Muscle of arm (tissue), 1 donor: ENCODE measurements at regions not wholly inside any gene's neighbourhood (a gene's known extent, or its start where the extent isn't known, plus 50 kb on each side); places are given as distances from the start of the nearest gene placed in this dataset.
"Not testable (repeated sequence)": the region's sequence is repeated elsewhere in the genome, so short reads cannot be mapped to it uniquely, and the experiment has no call there.

Experiments
- DNase-seq: peaks from one replicate; pipeline ENCODE4 v3.0.0-alpha.2; 2013

- DNase-seq = no peak
Measured at GRCh38 chr5:63211448-63212132, 633.0 kb downstream of the LRRC70 start.

DNA sequence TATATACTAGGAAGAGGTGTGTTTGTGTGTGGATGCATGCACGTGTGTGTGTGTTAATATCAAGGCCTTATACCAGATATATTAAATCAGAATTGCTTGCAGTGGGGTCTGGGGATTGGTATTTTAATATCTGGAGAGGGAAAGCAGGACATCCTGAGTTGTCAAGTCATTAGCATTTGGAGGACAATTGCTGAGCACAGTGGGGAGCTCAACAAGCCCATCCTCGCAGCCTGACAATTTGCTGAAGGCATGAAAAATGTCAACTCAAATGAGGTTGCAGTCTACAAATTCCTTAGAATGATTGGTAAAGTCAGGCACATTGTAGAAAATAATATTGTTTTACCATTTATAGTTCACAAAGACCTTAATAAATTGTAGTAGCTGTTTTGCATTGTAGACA, 627.4 kb downstream of the LRRC70 start:
- no peak for DNase-seq

DNA sequence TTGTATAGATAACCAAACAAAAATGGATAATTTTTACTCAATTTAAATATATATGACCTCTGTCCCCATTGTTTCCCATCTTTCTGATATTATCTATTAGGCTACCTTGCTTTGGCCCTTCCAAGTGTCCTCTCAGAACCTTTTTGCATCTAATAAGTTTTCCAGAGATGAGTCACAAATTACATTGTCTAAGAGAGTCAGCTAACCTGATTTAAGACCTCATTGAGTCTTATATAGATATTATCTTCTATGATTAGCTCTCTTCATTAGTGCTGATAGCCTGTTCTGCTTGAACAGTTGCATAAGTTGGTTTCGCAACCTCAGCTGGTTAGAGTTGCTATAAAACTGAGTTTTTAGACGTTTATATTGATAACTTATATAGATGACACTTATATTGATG, 623.1 kb downstream of the LRRC70 start:
- DNase-seq = no peak

- no peak for DNase-seq
Measured at GRCh38 chr5:63194126-63194525, 615.5 kb downstream of the LRRC70 start.

- not testable (repeated sequence) for DNase-seq
Measured at GRCh38 chr5:63180190-63180589, 601.6 kb downstream of the LRRC70 start.

GRCh38 chr5:63175850-63176249, 597.2 kb downstream of the LRRC70 start:
- no peak for DNase-seq

GRCh38 chr5:63170486-63170885, 591.9 kb downstream of the LRRC70 start:
- DNase-seq = no peak

- no peak for DNase-seq
Measured at GRCh38 chr5:63164838-63165535, 586.4 kb downstream of the LRRC70 start.

DNA sequence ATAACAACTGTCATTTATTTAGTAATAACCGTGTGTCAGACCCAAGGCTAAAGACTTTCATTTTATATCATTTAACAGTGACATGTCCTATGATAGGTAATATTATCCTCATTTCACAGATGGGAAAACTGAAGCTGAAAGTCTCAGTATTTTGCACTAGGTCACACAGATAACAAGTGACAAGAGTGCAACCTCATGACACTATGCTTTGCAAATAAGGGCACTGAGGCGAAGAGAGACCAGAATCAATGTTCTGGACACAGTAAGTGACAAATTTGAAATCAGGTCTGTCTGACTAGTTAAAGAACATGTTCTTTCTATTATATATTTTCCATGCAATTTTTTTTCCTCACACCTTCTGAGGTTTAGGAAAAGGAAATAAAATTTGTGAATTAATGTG, 585.7 kb downstream of the LRRC70 start:
- no peak for DNase-seq

GRCh38 chr5:63155310-63155631, 576.7 kb downstream of the LRRC70 start:
- no peak for DNase-seq

- DNase-seq = no peak
Measured at GRCh38 chr5:63154476-63155309, 576.1 kb downstream of the LRRC70 start.

DNA sequence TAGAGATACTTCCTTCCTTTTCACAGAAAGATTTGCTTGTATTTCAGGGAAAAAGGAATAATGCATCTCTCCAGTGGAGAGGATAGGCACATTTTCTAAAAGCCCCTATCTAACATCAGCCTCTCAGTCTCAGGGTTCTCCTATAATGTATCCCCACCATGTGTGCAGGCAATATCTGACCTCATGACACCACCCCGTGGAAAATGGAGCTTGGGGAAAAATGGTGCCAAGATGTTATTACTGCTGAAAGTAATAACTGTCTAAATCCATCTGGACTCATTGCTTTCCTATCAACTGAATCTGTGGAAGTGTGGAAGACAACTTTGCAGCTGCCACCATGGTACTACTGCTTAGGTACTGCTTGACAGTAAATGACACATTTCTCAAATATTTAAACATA, 574.3 kb downstream of the LRRC70 start:
- no peak for DNase-seq

GRCh38 chr5:63145167-63145566, 566.5 kb downstream of the LRRC70 start:
- no peak for DNase-seq

- no peak for DNase-seq
Measured at GRCh38 chr5:63141591-63141990, 563.0 kb downstream of the LRRC70 start.

GRCh38 chr5:63135291-63135690, 556.7 kb downstream of the LRRC70 start:
- DNase-seq = no peak

- no peak for DNase-seq
Measured at GRCh38 chr5:63131626-63132285, 553.1 kb downstream of the LRRC70 start.

GRCh38 chr5:63128761-63129160, 550.1 kb downstream of the LRRC70 start:
- DNase-seq = no peak

GRCh38 chr5:63128018-63128417, 549.4 kb downstream of the LRRC70 start:
- DNase-seq = no peak

- no peak for DNase-seq
Measured at GRCh38 chr5:63127054-63127453, 548.4 kb downstream of the LRRC70 start.

DNA sequence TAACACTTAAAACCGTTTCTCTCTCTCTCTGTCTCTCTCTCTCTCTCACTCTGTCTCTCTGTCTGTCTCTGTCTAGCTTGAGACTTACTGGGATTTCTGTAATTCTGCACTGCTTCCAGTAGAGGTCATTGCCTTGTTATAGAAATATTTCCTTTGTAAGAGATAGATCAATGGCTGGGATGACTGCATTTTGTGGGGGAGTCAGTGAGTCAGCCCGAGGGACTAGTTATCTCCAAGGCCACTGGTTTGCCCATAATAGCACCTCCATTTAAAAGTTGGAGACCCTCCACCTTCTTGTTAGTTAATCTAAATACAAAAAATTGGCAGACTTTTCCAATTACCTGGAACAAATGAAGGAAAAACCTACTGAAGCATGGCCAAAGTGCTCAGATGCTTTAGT, 547.2 kb downstream of the LRRC70 start:
- DNase-seq = no peak

GRCh38 chr5:63125392-63125791, 546.8 kb downstream of the LRRC70 start:
- DNase-seq = no peak

GRCh38 chr5:63124266-63124665, 545.6 kb downstream of the LRRC70 start:
- DNase-seq = no peak
